HCT116 (cell line): ENCODE measurements at regions not wholly inside any gene's neighbourhood (a gene's known extent, or its start where the extent isn't known, plus 50 kb on each side); places are given as distances from the start of the nearest gene placed in this dataset.

Experiments
- ATAC-seq: fragments of 200-7000 bp; cut with Tn5 transposase; 2 replicates; pipeline ENCODE4 v1.9.1; 2020; ENCODE audit warnings: mild to moderate bottlenecking, moderate library complexity
- BruUV-seq: library from RNA; stranded (reverse); fragments of 400-500 nt; replicated peaks from 2 replicates; lab custom pipeline; 2021; lab: Mats Ljungman, UMichigan
- CTCF ChIA-PET: fragments of 300-600 bp; sonication (Branson Sonifier 250); formaldehyde crosslinking; loops from one replicate; lab custom pipeline; 2021; ENCODE audit warnings: antibody characterized with exemption; lab: Charles Lee
- POLR2A ChIA-PET: fragments of 300-600, 350-600 bp; sonication (Branson Sonifier 250); formaldehyde crosslinking; loops from one replicate; lab custom pipeline; 2021; ENCODE audit warnings: antibody characterized with exemption; lab: Charles Lee
- RAD21 ChIA-PET, 2 experiments: fragments of 300-600 bp; sonication (Branson Sonifier 250); formaldehyde crosslinking; loops; one replicate each; lab custom pipeline; 2023; ENCODE audit warnings: low total read pairs in 2 of 2; ENCODE audit not compliant: uncharacterized antibody in 2 of 2, unreplicated experiment in 2 of 2, low non-redundant PET in 1 of 2; lab: Charles Lee
- DNase-seq: peaks from one replicate; pipeline ENCODE4 v3.0.0-alpha.2; 2010; ENCODE audit warnings: low read depth, low spot score
- H2AFZ ChIP-seq: fragments of 200-600 bp; shearing (Covaris generic), sonication (generic); 2 replicates; pipeline ENCODE4 v1.6.1; 2017; ENCODE audit warnings: low read depth, mixed run types, mixed read lengths, antibody characterized with exemption, low read length; ENCODE audit not compliant: poor library complexity, severe bottlenecking
- H3K27ac ChIP-seq: 2 replicates; pipeline ENCODE4 v1.5.1; 2012; ENCODE audit warnings: low read depth, low read length
- H3K27me3 ChIP-seq: fragments of 200-600 bp; sonication (generic); 2 replicates; pipeline ENCODE4 v1.6.1; 2016; ENCODE audit warnings: mixed run types, low read length, mixed read lengths; ENCODE audit not compliant: insufficient read depth
- H3K36me3 ChIP-seq, 2 experiments: fragments of 200-500 bp in 1 of 2; fragments of 200-600 bp in 1 of 2; sonication (Bioruptor generic) in 1 of 2; sonication (generic) in 1 of 2; 2 replicates each; pipeline versions ENCODE4 v1.5.1 to v1.6.1; 2014 to 2016; ENCODE audit warnings: low read length in 2 of 2, inconsistent platforms in 1 of 2, mixed read lengths in 1 of 2, mixed run types in 1 of 2; ENCODE audit not compliant: insufficient read depth in 2 of 2, control insufficient read depth in 1 of 2
- H3K4me1 ChIP-seq, 2 experiments: fragments of 200-600 bp in 1 of 2; sonication (generic) in 1 of 2; 2 replicates each; pipeline versions ENCODE4 v1.5.1 to v1.6.1; 2012 to 2017; ENCODE audit warnings: low read length in 2 of 2, inconsistent platforms in 1 of 2, mild to moderate bottlenecking in 1 of 2, mixed read lengths in 1 of 2, mixed run types in 1 of 2, moderate library complexity in 1 of 2; ENCODE audit not compliant: insufficient read depth in 2 of 2, control insufficient read depth in 1 of 2
- H3K4me2 ChIP-seq: fragments of 200-600 bp; sonication (generic); 2 replicates; pipeline ENCODE4 v1.6.1; 2017; ENCODE audit warnings: mixed run types, low read length, mixed read lengths
- H3K4me3 ChIP-seq, 2 experiments: fragments of 200-600 bp in 1 of 2; sonication (generic) in 1 of 2; replicated peaks in 1 of 2; 2 replicates each; pipeline ENCODE4 v1.5.1; 2011 to 2016; ENCODE audit warnings: low read length in 2 of 2, control low read depth in 1 of 2, low read depth in 1 of 2, mild to moderate bottlenecking in 1 of 2, mixed read lengths in 1 of 2, mixed run types in 1 of 2
- H3K79me2 ChIP-seq: fragments of 200-600 bp; sonication (generic); 2 replicates; pipeline ENCODE4 v1.6.1; 2017; ENCODE audit warnings: mild to moderate bottlenecking, mixed run types, low read length, moderate library complexity, mixed read lengths; ENCODE audit not compliant: insufficient read depth
- H3K9ac ChIP-seq: fragments of 200-600 bp; sonication (generic); 2 replicates; pipeline ENCODE4 v1.6.1; 2016; ENCODE audit warnings: low read length, mixed read lengths
- H3K9me2 ChIP-seq: fragments of 200-600 bp; sonication (generic), shearing (Covaris generic); 2 replicates; pipeline ENCODE4 v1.6.1; 2017; ENCODE audit warnings: mixed run types, mild to moderate bottlenecking, moderate library complexity; ENCODE audit not compliant: insufficient read depth
- H3K9me3 ChIP-seq, 2 experiments: fragments of 200-500 bp in 1 of 2; fragments of 200-600 bp in 1 of 2; sonication (Bioruptor generic) in 1 of 2; sonication (generic) in 1 of 2; 2 replicates each; pipeline ENCODE4 v1.6.1; 2014 to 2017; ENCODE audit warnings: low read length in 2 of 2, mixed read lengths in 2 of 2, inconsistent platforms in 1 of 2, low read depth in 1 of 2, mild to moderate bottlenecking in 1 of 2, mixed run types in 1 of 2, moderate library complexity in 1 of 2; ENCODE audit not compliant: control insufficient read depth in 1 of 2, insufficient read depth in 1 of 2
- H4K20me1 ChIP-seq: fragments of 200-600 bp; sonication (generic), shearing (Covaris generic); 2 replicates; pipeline ENCODE4 v1.6.1; 2017; ENCODE audit warnings: mixed run types, mild to moderate bottlenecking, moderate library complexity; ENCODE audit not compliant: insufficient read depth
- EZH2 ChIP-seq: fragments of 200-600 bp; sonication (generic); IDR thresholded peaks from 2 replicates; pipeline ENCODE4 v1.6.1; 2017; ENCODE audit warnings: antibody characterized with exemption, mixed run types
- EZH2phosphoT487 ChIP-seq: fragments of 200-600 bp; IDR thresholded peaks from 2 replicates; pipeline ENCODE4 v1.6.1; 2018; ENCODE audit warnings: antibody characterized with exemption, borderline replicate concordance
- RAD21 ChIP-seq: IDR thresholded peaks from 2 replicates; pipeline ENCODE4 v1.6.1; 2012; ENCODE audit warnings: low read depth, mild to moderate bottlenecking
- SP1 ChIP-seq: IDR thresholded peaks from 2 replicates; pipeline ENCODE4 v1.6.1; 2012; ENCODE audit warnings: low read depth
- SRF ChIP-seq: IDR thresholded peaks from 2 replicates; pipeline ENCODE4 v1.6.1; 2012; ENCODE audit warnings: low read depth
- TCF7L2 ChIP-seq: IDR thresholded peaks from 2 replicates; pipeline ENCODE4 v1.7.0; 2011; ENCODE audit warnings: borderline replicate concordance, inconsistent platforms; ENCODE audit not compliant: insufficient read depth, insufficient read length; ENCODE audit errors: extremely low read depth
- ZBTB33 ChIP-seq: IDR thresholded peaks from 2 replicates; pipeline ENCODE4 v1.6.1; 2011; ENCODE audit warnings: mild to moderate bottlenecking, low read length, moderate library complexity; ENCODE audit not compliant: insufficient replicate concordance; ENCODE audit errors: extremely low read depth
- intact Hi-C: fragments of 100-400 bp; cut with micrococcal nuclease; formaldehyde crosslinking; loops from 2 replicates; pipeline ENCODE4 v1.10.0; 2022
- TF ChIP-seq, protein P1 (sequence below): IDR thresholded peaks from 2 replicates; pipeline ENCODE4 v1.6.1; 2012
- TF ChIP-seq, protein P2 (sequence below): IDR thresholded peaks from 2 replicates; pipeline ENCODE4 v1.6.1; 2012; ENCODE audit warnings: low read depth
- TF ChIP-seq, protein P3 (sequence below), 3 experiments: fragments of 200-600 bp in 1 of 3; sonication (generic) in 1 of 3; IDR thresholded peaks in 2 of 3; conservative IDR thresholded peaks in 1 of 3; 2 replicates each; pipeline ENCODE4 v1.5.1; 2012 to 2017; ENCODE audit warnings: low read depth in 2 of 3, low read length in 2 of 3, antibody characterized with exemption in 1 of 3, borderline replicate concordance in 1 of 3, control low read depth in 1 of 3, mild to moderate bottlenecking in 1 of 3, mixed read lengths in 1 of 3, mixed run types in 1 of 3, moderate library complexity in 1 of 3; ENCODE audit not compliant: insufficient read depth in 1 of 3

DNA sequence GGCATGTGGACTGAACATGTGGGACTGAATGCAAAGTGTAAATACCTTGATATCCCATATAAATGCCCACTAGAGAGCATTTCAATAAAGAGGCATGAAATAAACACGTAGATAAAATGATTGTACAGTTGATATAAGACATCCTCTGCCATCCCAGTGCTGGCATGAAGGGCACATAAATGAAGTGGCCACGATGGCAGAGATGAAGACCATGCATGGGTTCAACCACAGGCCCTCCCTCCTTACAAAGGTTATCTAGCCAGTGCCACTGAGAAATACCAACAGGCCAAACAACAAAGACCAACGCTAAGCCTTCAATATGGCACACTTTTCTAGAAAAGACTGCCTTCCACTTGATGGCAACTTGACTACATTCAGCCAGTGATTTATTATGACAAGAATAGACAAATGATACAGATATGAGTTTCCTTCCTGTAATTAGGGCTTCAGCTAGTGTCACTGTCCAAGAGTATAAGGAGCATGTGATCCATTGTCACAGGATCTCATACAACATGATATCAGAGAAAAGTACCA is 493.9 kb upstream of the MAP2 start:
- Histone ChIP-seq H3K36me3 (no peaks in the 10 kb centered on the region), H3K9ac (no peak overlapping the region), H3K4me2 (no peak overlapping the region), H3K9me3 (no peaks in the 10 kb centered on the region), H3K27me3 (no peaks in the 10 kb centered on the region), H2AFZ (no peak overlapping the region), H3K4me1 (no peaks in the 10 kb centered on the region), H3K27ac (no peak overlapping the region), H3K79me2 (no peaks in the 10 kb centered on the region), H3K4me3 (no peak overlapping the region), H3K9me2 (no peaks in the 10 kb centered on the region), H4K20me1 (no peaks in the 10 kb centered on the region)
- BruUV-seq, result no TSS peak
- ChIA-PET CTCF (no interaction called here), RAD21 (no interaction called here), POLR2A (no interaction called here)
- DNase-seq, result no peak
- TF ChIP-seq SP1, result no peak
- intact Hi-C loops, result no loop called here
- ATAC-seq, result no peak

DNA sequence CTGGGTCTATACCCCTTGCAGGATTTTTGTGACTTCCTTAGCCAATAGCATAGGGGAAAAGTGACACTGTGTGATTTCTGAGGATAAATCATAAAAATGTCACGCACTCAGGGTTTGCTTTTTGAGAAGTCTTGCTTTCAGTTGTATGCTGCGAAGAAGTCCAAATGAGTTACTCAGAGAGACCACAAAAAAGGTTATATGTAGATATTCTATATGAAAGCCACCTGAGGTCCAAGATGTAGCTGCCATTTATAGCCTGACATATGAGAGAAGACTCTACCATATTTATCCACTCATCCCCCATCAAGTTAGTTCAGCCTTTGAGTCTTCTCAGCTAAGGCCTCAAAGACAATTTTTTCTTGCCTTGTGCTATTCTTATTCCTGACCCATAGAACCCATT is 488.3 kb upstream of the MAP2 start:
- ATAC-seq (no peak), DNase-seq (no peak)
- Histone ChIP-seq H3K9ac (no peak overlapping the region), H3K4me2 (no peak overlapping the region), H3K4me1 (no peaks in the 10 kb centered on the region), H3K36me3 (no peaks in the 10 kb centered on the region), H3K27ac (no peak overlapping the region), H3K27me3 (no peaks in the 10 kb centered on the region), H3K79me2 (no peaks in the 10 kb centered on the region), H3K9me3 (no peaks in the 10 kb centered on the region), H4K20me1 (peaks cover 2% of the 10 kb centered on the region; the same call in 1 of the 2 replicates), H2AFZ (no peak overlapping the region), H3K9me2 (no peaks in the 10 kb centered on the region), H3K4me3 (no peak overlapping the region)
- intact Hi-C loops, result no loop called here
- CTCF ChIA-PET, result no interaction called here
- RAD21 ChIA-PET, result no interaction called here
- TF ChIP-seq SRF, result no peak
- TF ChIP-seq, protein P1, sequence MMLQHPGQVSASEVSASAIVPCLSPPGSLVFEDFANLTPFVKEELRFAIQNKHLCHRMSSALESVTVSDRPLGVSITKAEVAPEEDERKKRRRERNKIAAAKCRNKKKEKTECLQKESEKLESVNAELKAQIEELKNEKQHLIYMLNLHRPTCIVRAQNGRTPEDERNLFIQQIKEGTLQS, result no peak
- TF ChIP-seq ZBTB33, result no peak
- no peak for TF ChIP-seq TCF7L2
- TF ChIP-seq, protein P2, sequence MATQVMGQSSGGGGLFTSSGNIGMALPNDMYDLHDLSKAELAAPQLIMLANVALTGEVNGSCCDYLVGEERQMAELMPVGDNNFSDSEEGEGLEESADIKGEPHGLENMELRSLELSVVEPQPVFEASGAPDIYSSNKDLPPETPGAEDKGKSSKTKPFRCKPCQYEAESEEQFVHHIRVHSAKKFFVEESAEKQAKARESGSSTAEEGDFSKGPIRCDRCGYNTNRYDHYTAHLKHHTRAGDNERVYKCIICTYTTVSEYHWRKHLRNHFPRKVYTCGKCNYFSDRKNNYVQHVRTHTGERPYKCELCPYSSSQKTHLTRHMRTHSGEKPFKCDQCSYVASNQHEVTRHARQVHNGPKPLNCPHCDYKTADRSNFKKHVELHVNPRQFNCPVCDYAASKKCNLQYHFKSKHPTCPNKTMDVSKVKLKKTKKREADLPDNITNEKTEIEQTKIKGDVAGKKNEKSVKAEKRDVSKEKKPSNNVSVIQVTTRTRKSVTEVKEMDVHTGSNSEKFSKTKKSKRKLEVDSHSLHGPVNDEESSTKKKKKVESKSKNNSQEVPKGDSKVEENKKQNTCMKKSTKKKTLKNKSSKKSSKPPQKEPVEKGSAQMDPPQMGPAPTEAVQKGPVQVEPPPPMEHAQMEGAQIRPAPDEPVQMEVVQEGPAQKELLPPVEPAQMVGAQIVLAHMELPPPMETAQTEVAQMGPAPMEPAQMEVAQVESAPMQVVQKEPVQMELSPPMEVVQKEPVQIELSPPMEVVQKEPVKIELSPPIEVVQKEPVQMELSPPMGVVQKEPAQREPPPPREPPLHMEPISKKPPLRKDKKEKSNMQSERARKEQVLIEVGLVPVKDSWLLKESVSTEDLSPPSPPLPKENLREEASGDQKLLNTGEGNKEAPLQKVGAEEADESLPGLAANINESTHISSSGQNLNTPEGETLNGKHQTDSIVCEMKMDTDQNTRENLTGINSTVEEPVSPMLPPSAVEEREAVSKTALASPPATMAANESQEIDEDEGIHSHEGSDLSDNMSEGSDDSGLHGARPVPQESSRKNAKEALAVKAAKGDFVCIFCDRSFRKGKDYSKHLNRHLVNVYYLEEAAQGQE, result no peak
- no peak for TF ChIP-seq EZH2
- TF ChIP-seq, protein P3, sequence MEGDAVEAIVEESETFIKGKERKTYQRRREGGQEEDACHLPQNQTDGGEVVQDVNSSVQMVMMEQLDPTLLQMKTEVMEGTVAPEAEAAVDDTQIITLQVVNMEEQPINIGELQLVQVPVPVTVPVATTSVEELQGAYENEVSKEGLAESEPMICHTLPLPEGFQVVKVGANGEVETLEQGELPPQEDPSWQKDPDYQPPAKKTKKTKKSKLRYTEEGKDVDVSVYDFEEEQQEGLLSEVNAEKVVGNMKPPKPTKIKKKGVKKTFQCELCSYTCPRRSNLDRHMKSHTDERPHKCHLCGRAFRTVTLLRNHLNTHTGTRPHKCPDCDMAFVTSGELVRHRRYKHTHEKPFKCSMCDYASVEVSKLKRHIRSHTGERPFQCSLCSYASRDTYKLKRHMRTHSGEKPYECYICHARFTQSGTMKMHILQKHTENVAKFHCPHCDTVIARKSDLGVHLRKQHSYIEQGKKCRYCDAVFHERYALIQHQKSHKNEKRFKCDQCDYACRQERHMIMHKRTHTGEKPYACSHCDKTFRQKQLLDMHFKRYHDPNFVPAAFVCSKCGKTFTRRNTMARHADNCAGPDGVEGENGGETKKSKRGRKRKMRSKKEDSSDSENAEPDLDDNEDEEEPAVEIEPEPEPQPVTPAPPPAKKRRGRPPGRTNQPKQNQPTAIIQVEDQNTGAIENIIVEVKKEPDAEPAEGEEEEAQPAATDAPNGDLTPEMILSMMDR (IDR thresholded peaks at IDR 0.05 in 2 of 3, conservative IDR thresholded peaks at IDR 0.05 in 1 of 3; ENCODE audit: borderline replicate concordance in 1 of 3, insufficient read depth in 1 of 3, low read depth in 2 of 3, low read length in 2 of 3), result no peak
- no peak for TF ChIP-seq SP1
- no peak for TF ChIP-seq EZH2phosphoT487
- TF ChIP-seq RAD21, result no peak
- no TSS peak for BruUV-seq
- POLR2A ChIA-PET, result no interaction called here
